Kidney epithelial cell (primary cell): ENCODE measurements at regions not wholly inside any gene's neighbourhood (a gene's known extent, or its start where the extent isn't known, plus 50 kb on each side); places are given as distances from the start of the nearest gene placed in this dataset.

ENCODE experiments used
- DNase-seq: peaks from one replicate; pipeline ENCODE4 v3.0.0-alpha.2; 2010; ENCODE audit warnings: low read depth
- H3K27me3 ChIP-seq: 2 replicates; pipeline ENCODE4 v1.6.0; 2011; ENCODE audit warnings: low read length; ENCODE audit not compliant: control insufficient read depth, insufficient read depth
- H3K36me3 ChIP-seq: 2 replicates; pipeline ENCODE4 v1.5.1; 2011; ENCODE audit warnings: low read length; ENCODE audit not compliant: control insufficient read depth, insufficient read depth
- H3K4me3 ChIP-seq: 2 replicates; pipeline ENCODE4 v1.5.1; 2011; ENCODE audit warnings: low read depth, mild to moderate bottlenecking, control low read depth, low read length
- CTCF ChIP-seq: IDR thresholded peaks from 2 replicates; pipeline ENCODE4 v1.5.1; 2011; ENCODE audit warnings: mild to moderate bottlenecking, moderate library complexity, low read length, control low read depth, inconsistent platforms; ENCODE audit not compliant: insufficient read depth, poor library complexity, severe bottlenecking

- no peak for TF ChIP-seq CTCF
- no peak overlapping the region for H3K4me3 ChIP-seq
- H3K27me3 ChIP-seq, result no peaks in the 10 kb centered on the region
- no peak for DNase-seq
- H3K36me3 ChIP-seq, result no peaks in the 10 kb centered on the region
Measured at GRCh38 chr7:80362010-80362618, 149.8 kb downstream of the GNAT3 start.

- Histone ChIP-seq H3K27me3 (no peaks in the 10 kb centered on the region), H3K36me3 (no peaks in the 10 kb centered on the region), H3K4me3 (no peak overlapping the region)
- DNase-seq, result no peak
- TF ChIP-seq CTCF, result no peak
Measured at GRCh38 chr7:80359476-80359875, 152.4 kb downstream of the GNAT3 start.

- Histone ChIP-seq H3K36me3 (no peaks in the 10 kb centered on the region), H3K27me3 (no peaks in the 10 kb centered on the region), H3K4me3 (no peak overlapping the region)
- no peak for DNase-seq
- no peak for TF ChIP-seq CTCF
Measured at GRCh38 chr7:80359029-80359428, 152.8 kb downstream of the GNAT3 start.

GRCh38 chr7:80357530-80357929 lies 154.3 kb downstream of the GNAT3 start:
- DNase-seq, result no peak
- no peak overlapping the region for H3K4me3 ChIP-seq
- H3K36me3 ChIP-seq, result no peaks in the 10 kb centered on the region
- TF ChIP-seq CTCF, result no peak
- H3K27me3 ChIP-seq, result no peaks in the 10 kb centered on the region

GRCh38 chr7:80350430-80350829 lies 161.4 kb downstream of the GNAT3 start:
- Histone ChIP-seq H3K36me3 (no peaks in the 10 kb centered on the region), H3K27me3 (no peaks in the 10 kb centered on the region), H3K4me3 (no peak overlapping the region)
- DNase-seq, result no peak
- TF ChIP-seq CTCF, result no peak

- no peak for TF ChIP-seq CTCF
- Histone ChIP-seq H3K36me3 (no peaks in the 10 kb centered on the region), H3K4me3 (no peak overlapping the region), H3K27me3 (no peaks in the 10 kb centered on the region)
- no peak for DNase-seq
Measured at GRCh38 chr7:80348223-80348622, 163.6 kb downstream of the GNAT3 start.
